Midbrain (tissue), 1 donor: ENCODE measurements at regions not wholly inside any gene's neighbourhood (a gene's known extent, or its start where the extent isn't known, plus 50 kb on each side); places are given as distances from the start of the nearest gene placed in this dataset.
"Not testable (repeated sequence)": the region's sequence is repeated elsewhere in the genome, so short reads cannot be mapped to it uniquely, and the experiment has no call there.

Experiments used
- DNase-seq: peaks from one replicate; lab custom pipeline; 2025; lab: John Stamatoyannopoulos, UW

- no peak for DNase-seq
Measured at GRCh38 chr21:20774737-20775136, 223.5 kb upstream of the NCAM2 start.

DNA sequence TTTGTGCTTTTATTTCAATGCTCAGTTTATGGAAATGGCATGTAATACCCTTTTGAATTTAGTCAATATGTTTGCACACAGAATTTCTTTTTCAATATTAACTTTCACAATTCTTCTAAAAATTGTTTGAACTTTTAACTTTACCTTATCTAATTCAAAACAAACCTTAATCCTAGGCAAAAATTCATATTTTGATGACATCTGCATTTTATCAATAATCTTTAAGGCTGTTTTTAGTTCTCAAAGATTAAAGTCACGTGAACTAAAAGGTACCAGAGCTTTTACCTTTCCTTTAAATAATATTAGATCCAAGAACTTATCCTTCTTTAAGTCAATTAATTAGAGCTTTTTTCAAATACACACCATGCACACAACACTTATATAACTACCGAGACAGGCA lies 218.9 kb upstream of the NCAM2 start:
- DNase-seq, result no peak

DNA sequence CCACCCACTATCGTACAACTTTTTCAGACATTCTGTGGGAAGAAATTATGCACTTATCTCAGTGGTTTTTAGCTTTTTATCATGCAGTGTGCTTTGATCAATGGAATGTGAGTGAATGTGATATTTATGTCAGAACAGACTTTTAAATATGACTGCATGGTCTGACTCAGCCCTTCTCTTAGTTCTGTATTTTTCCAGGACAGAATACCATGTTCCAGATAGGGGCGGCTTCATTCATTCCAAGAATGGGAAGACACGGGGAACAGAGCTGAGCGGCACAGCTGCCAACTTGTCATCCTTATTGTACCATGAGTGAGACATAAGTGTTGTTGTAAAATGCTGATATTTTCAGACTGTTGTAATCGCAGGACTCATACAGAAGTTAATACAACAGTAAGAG lies 214.6 kb upstream of the NCAM2 start:
- DNase-seq, result no peak

DNA sequence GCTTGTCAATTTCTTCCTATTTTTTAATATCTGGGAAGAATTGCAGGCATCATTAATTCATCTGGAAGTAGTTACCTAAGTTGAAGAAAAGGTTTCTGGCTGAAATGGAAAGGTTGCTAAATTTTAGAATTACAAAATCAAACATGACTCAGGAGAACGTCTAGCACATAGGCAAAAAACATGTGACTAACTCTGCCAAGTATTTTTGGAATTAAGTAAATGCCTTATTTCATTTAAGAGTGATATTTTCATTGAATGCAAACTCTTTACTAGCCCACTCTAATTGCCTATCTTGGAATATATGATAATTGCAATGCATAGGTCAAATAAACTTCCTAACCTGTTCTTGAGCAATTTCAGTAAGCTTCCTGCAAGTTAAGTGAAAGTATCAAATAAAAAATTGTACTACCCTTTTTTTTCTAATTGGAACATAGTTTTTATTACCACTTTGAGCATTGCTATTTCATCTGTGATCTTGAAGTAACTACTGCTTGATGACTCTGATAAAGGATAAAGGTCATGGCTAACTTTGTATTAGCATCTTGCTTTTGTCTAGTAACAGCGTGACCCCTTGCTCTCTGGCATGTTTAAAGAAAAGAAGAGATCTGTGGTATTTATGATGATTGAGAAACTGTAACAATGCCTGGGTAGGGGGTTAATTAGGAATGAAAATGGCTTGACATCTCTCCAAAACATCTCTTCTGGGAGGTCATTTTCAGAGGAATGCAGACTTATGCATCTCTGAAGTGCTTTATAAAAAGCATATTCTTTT lies 208.3 kb upstream of the NCAM2 start:
- no peak for DNase-seq

GRCh38 chr21:20800106-20800505 lies 198.1 kb upstream of the NCAM2 start:
- DNase-seq, result no peak

GRCh38 chr21:20802201-20802600 lies 196.0 kb upstream of the NCAM2 start:
- DNase-seq, result no peak

DNA sequence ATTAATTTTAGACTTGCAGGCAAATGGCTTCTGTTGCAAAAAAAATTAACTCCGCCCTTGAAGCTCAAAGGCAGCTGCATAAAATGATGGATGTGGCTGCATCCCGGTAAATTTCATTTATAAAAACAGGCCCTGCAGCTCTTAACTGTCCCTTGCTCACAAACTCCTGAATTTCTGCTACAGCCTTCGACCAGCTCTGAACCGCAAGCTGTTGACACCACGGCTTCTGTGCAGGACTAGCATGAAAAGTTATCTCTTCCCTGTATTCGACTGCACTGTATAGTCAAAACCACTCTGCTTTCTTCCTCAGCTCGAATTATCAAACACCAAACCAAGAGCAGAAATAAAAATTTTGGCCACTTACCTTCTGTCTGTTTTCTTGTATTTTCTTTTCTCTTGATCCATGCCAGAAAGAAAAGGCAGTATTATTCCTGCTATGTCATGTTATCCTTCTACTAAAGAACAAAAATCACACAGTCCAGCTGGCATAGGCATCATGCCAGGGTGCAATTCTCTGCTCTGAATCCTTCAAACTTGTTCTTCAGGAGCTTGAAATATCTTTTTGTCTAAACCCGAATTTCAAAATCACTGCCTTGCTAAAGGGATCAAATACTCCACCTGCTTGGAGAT lies 195.5 kb upstream of the NCAM2 start:
- DNase-seq, result peak; percentile 65

DNA sequence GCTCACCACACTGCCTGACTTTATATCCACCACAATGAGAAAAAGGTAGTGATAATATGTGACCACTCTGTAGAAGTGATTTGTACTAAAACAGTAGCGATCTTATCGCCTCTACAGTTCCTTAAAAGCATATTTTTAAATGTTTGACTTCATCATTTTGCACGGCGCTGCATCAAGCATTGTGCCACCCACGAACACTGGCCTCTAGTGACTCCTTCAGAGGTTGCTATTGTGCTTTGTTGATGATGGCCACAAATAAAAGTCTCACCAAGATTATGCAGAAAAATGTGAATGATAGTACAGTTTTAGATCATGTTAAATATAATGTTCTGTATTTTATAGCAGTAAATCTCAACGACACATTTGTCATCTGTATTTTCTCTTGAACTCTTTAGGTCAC lies 186.5 kb upstream of the NCAM2 start:
- peak; percentile 9 for DNase-seq

DNA sequence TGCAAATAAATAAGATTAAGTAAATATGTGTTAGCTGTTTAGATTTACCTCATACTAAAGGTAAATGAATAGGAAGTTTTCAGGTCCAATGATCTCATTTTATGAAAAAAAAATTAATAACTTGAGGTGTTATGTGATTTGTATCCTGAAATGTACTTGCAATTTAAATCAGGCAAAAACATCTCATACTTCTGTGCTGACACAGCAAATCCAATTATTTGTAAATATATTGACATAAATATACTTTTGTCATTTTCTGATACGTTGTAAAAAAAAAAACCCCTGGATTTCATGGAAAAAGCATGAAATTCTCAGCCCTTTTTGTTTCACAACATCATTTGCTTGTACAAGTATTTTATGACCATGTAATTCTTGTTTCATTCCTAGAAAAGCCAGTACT lies 184.1 kb upstream of the NCAM2 start:
- DNase-seq, result no peak

DNA sequence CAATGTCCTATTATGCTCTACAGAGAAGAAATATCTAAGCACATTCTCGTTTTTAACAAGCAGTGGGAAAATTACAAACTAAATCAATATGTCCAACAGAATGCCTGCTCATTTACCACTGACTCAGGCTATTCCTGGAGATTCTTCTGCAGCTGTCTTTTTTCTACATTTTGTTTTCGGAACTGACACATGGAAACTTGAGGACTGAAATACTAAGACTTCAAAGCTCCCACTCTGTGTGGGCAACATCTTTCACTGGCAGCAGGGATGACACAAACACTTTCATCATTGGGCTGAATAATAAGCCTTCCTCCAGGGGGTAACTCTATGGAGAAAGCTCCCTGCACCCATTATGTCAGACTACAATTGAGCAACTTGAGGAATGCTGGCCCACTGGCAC lies 175.5 kb upstream of the NCAM2 start:
- no peak for DNase-seq

DNA sequence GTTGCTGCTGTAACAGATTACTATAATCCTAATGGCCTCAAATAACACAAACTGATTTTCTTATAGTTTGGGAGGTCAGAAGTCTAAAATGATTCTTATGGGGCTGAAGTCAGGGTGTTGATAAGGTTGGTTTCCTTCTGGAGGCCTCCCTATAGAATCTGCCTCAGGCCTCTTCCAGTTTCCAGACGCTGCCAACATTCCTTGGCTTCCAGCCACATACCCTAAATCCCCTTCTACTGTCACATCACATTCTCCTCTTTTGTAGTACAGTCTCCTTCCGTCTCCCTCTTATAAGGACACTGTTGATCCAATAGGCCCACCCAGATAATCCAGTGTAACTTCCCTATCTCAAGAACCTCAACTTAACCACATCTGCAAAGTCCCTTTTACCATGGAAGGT lies 145.3 kb upstream of the NCAM2 start:
- no peak for DNase-seq

GRCh38 chr21:20856926-20857325 lies 141.3 kb upstream of the NCAM2 start:
- DNase-seq, result no peak

DNA sequence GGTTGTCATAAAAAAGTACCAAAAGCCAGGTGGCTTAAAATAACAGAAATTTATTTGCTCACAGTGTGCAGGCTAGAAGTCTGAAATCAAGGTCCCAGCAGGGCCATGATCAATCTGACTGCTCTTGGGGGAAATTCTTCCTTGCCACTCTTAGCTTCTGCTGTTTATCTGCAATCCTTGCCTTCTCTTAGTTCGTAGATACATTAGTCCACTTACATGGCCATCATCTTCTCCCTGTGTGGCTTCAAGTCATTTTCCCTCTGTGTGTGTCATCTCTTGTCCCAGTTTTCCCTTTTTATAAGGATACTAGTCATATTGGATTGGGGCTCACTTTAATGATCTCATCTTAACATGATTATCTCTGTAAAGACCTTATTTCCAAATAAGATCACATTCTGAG lies 124.0 kb upstream of the NCAM2 start:
- no peak for DNase-seq

- peak; percentile 13 for DNase-seq
Measured at GRCh38 chr21:20875742-20876141, 122.5 kb upstream of the NCAM2 start.

DNA sequence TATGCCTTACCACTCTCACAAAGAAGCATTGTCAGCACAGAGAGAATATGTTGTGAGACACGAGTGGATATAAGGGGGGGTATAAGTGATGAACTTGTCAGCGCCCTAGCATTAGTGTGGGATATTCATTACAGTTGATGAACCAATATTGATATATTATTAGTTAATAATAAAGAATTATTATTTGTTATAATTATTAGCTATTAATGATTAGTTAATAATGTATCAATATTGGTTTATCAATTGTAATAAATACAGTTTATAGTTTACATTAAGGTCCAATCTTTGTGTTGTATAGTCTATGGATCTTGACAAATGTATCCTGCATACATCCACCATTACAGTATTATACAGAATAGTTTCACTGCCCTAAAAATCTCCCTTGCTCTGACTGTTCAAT lies 120.2 kb upstream of the NCAM2 start:
- no peak for DNase-seq

DNA sequence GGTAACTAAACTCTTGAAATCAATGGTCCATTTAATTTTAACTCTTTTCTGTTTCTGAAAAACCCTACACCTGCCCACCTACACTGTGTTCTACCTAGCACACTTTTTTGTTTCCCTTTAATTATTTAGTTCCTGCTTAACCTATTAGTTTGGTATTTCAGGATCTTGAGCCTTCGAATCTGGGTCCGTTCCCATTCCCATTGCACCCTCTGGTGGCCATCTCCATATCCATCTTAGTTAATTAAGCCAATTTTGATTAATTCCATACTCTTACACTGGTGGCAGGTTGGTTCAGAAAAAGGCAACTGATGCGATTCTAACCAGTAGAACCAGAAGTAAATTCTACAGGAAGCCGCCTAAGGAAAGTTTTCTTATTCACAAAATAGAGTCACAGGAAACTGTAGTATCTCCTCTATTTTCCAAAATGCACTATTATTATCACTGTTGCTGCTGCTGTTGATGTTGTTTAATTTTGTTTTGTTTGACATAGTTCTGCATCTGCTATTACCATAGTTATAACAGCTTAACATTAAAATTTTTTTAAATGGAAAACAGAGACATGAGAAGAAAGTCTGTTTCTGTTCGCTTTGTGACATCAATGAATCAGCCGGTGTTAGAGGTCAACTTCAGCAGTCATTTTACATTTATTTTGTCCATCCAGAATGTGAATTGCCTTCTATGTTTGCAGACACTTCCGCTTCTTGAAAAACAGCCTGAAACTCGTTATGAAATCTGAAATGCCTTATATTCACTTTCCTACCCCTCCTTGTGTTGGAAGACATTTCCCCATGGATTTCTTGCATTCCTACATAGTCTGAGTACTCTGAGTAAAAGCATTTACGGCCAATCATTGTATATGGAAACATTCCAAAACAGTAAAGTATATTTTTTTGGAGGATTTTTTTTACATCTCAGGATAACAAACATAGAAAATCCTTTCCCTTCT lies 115.5 kb upstream of the NCAM2 start:
- peak; percentile 49 for DNase-seq

GRCh38 chr21:20883408-20883800 lies 114.8 kb upstream of the NCAM2 start:
- DNase-seq, result no peak

DNA sequence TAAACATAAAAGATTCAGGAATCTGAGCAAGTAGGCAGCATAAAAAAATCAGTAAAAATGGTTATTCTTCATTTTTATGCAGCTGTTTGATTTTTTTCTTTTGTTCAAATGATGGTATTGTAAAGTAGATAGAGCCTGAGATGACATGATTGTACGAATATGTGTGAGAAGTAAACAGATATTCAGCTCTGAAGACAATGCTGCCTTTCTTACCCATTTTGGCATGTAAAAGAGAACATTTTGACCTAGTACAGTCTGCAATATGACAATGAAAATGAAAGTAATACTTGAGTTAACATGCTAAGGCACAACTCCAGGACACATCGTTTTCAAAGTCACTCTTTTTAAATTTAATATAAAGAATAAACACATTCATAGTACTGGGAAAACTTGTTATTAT lies 95.7 kb upstream of the NCAM2 start:
- DNase-seq, result peak; percentile 76

GRCh38 chr21:20902998-20903397 lies 95.2 kb upstream of the NCAM2 start:
- DNase-seq, result peak; percentile 51

DNA sequence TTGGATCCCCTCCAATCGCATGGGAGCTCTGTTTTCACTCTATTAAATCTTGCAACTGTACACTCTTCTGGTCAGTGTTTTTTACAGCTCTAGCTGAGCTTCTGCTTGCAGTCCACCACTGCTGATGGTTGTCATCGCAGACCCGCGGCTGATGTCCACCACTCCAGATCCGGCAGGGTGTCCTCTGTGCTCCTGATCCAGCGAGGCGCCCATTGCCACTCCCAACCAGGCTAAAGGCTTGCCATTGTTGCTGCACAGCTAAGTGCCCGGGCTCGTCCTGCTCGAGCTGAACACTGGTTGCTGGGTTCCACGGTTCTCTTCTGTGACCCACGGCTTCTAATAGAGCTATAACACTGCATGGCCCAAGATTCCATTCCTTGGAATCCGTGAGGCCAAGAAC lies 70.7 kb upstream of the NCAM2 start:
- DNase-seq, result not testable (repeated sequence)

DNA sequence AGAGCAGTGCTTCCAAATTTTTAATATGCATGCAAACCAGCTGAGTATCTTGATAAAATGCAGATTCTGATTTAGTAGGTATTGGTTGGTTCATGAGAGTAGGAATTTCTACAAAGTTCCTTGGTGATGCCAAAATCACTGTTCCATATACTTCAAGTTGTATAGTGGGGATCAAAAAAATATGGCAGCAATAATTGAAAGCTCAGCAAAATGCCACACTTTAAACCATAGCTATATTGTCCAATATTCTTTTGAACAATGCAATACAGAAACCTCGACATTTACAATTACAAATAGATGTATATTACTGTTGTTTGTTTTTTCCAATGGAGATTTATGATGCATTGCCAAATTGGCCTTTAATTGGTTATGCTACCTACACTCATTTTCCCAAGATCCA lies 55.7 kb upstream of the NCAM2 start:
- DNase-seq, result no peak

DNA sequence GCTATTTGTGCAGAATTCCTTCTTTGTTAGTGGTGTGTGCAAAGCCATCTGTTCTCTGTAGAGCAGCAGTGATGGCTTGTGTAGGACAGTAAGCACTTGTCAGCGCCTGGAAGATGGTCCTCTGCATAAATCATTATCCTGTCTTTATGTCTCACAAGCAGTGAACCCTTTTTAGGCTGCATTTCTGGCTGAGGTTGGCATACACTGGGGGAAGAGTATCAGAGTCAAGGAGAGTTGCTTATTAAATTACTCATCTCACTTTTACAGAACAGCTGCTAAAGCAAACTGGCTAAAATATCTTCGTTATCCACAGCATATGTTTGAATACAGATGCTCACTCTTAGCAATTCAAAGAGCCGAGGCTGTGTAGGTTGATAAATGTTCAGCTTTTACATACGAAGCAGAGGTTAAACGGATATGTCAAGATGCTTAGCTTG lies 54.6 kb upstream of the NCAM2 start:
- peak; percentile 53 for DNase-seq

- no peak for DNase-seq
Measured at GRCh38 chr21:20944139-20944538, 54.1 kb upstream of the NCAM2 start.
